Mesenchymal stem cell (in vitro differentiated cells and primary cell): ENCODE measurements at regions not wholly inside any gene's neighbourhood (a gene's known extent, or its start where the extent isn't known, plus 50 kb on each side); places are given as distances from the start of the nearest gene placed in this dataset.

Experiments
- DNase-seq: peaks from one replicate; pipeline ENCODE4 v3.0.0-alpha.2; 2013
- H2AFZ ChIP-seq: one replicate; pipeline ENCODE4 v1.6.1; 2013; ENCODE audit warnings: low read depth, mild to moderate bottlenecking, control low read depth, inconsistent platforms, low read length, moderate library complexity
- H2AK5ac ChIP-seq: 2 replicates; pipeline ENCODE4 v1.6.1; 2013; ENCODE audit warnings: low read length, moderate library complexity, mild to moderate bottlenecking, inconsistent platforms; ENCODE audit not compliant: severe bottlenecking
- H2BK120ac ChIP-seq: one replicate; pipeline ENCODE4 v1.6.1; 2013; ENCODE audit warnings: low read depth, mild to moderate bottlenecking, inconsistent platforms, low read length, moderate library complexity
- H2BK12ac ChIP-seq, 2 experiments: one replicate each; pipeline ENCODE4 v1.6.1; 2013; ENCODE audit warnings: inconsistent platforms in 2 of 2, low read length in 2 of 2, mild to moderate bottlenecking in 2 of 2, moderate library complexity in 2 of 2, control low read depth in 1 of 2
- H2BK15ac ChIP-seq: one replicate; pipeline ENCODE4 v1.6.1; 2013; ENCODE audit warnings: mild to moderate bottlenecking, low read depth, inconsistent platforms; ENCODE audit not compliant: poor library complexity, severe bottlenecking
- H2BK5ac ChIP-seq: 2 replicates; pipeline ENCODE4 v1.6.1; 2013; ENCODE audit warnings: low read depth, mild to moderate bottlenecking, low read length, control low read depth, inconsistent platforms; ENCODE audit not compliant: poor library complexity, severe bottlenecking
- H3K14ac ChIP-seq, 2 experiments: one replicate each; pipeline ENCODE4 v1.6.1; 2013; ENCODE audit warnings: inconsistent platforms in 2 of 2, low read length in 2 of 2, control low read depth in 1 of 2, mild to moderate bottlenecking in 1 of 2, moderate library complexity in 1 of 2
- H3K18ac ChIP-seq, 2 experiments: one replicate each; pipeline ENCODE4 v1.6.1; 2013; ENCODE audit warnings: inconsistent platforms in 2 of 2, low read length in 2 of 2, control low read depth in 1 of 2, low read depth in 1 of 2, mild to moderate bottlenecking in 1 of 2
- H3K23ac ChIP-seq, 2 experiments: one replicate each; pipeline ENCODE4 v1.6.1; 2013; ENCODE audit warnings: inconsistent platforms in 2 of 2, low read length in 2 of 2, mild to moderate bottlenecking in 2 of 2, moderate library complexity in 2 of 2, control low read depth in 1 of 2
- H3K27ac ChIP-seq: 2 replicates; pipeline ENCODE4 v1.5.1; 2013; ENCODE audit warnings: mild to moderate bottlenecking, moderate library complexity, low read length, control low read depth, inconsistent platforms; ENCODE audit not compliant: poor library complexity, severe bottlenecking
- H3K27me3 ChIP-seq, 2 experiments: 2 replicates each; pipeline versions ENCODE4 v1.6.1 to v1.7.0; 2013; ENCODE audit warnings: low read length in 2 of 2, mild to moderate bottlenecking in 2 of 2, moderate library complexity in 2 of 2, control low read depth in 1 of 2, inconsistent platforms in 1 of 2; ENCODE audit not compliant: control insufficient read depth in 1 of 2, insufficient read depth in 1 of 2
- H3K36me3 ChIP-seq, 2 experiments: 2 replicates each; pipeline versions ENCODE4 v1.6.1 to v1.7.0; 2013; ENCODE audit warnings: low read length in 2 of 2, control low read depth in 1 of 2, inconsistent platforms in 1 of 2, low read depth in 1 of 2, mild to moderate bottlenecking in 1 of 2; ENCODE audit not compliant: insufficient read depth in 2 of 2, control insufficient read depth in 1 of 2
- H3K4ac ChIP-seq, 2 experiments: one replicate each; pipeline ENCODE4 v1.6.1; 2013; ENCODE audit warnings: inconsistent platforms in 2 of 2, low read length in 2 of 2, mild to moderate bottlenecking in 2 of 2, moderate library complexity in 2 of 2, control low read depth in 1 of 2, low read depth in 1 of 2
- H3K4me1 ChIP-seq: 2 replicates; pipeline ENCODE4 v1.6.1; 2013; ENCODE audit warnings: low read depth, low read length, control low read depth; ENCODE audit not compliant: control insufficient read depth, insufficient read depth
- H3K4me2 ChIP-seq: 2 replicates; pipeline ENCODE4 v1.6.1; 2013; ENCODE audit warnings: low read length, mild to moderate bottlenecking, inconsistent platforms; ENCODE audit not compliant: poor library complexity, severe bottlenecking
- H3K4me3 ChIP-seq, 2 experiments: 2 replicates each; pipeline versions ENCODE4 v1.5.1 to v1.7.0; 2013; ENCODE audit warnings: low read length in 2 of 2, mild to moderate bottlenecking in 2 of 2, control low read depth in 1 of 2, low read depth in 1 of 2; ENCODE audit not compliant: insufficient read depth in 1 of 2
- H3K79me1 ChIP-seq: replicated peaks from 2 replicates; pipeline ENCODE4 v1.6.1; 2013; ENCODE audit warnings: mild to moderate bottlenecking, control low read depth, low read length, inconsistent platforms; ENCODE audit not compliant: poor library complexity, severe bottlenecking
- H3K9ac ChIP-seq: 2 replicates; pipeline ENCODE4 v1.7.0; 2013; ENCODE audit warnings: mild to moderate bottlenecking, low read length, moderate library complexity
- H3K9me3 ChIP-seq: 2 replicates; pipeline ENCODE4 v1.7.0; 2013; ENCODE audit warnings: mild to moderate bottlenecking, low read length; ENCODE audit not compliant: control insufficient read depth
- H4K8ac ChIP-seq: one replicate; pipeline ENCODE4 v1.6.1; 2013; ENCODE audit warnings: inconsistent platforms, mild to moderate bottlenecking, low read length, moderate library complexity
- H4K91ac ChIP-seq: one replicate; pipeline ENCODE4 v1.6.1; 2013; ENCODE audit warnings: mild to moderate bottlenecking, low read length, inconsistent platforms
- WGBS: methylation state at CpG from one replicate; pipeline ENCODE4 v1.1.7; 2013; ENCODE audit warnings: mixed read lengths; 5-methylcytosine and 5-hydroxymethylcytosine counted together

DNA sequence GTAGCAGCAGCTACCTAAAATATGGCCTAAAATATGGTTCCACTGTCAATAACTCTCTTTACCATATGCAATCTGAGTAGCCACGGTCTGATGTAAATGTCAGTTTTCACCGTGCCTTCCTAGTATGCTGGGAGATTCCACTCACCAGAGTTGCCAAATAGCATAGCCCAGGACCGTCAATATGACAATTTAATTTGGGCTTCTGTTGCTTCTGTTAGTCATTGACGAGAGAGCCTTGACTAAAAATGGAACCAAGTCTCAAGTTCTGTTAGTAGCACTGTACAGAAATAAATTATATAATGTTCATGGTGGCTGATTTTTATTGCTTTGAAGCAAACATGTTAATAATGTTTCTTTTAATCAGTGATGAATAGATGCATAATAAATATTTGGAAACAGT lies 348.4 kb downstream of the BCAT1 start:
- H3K27me3 ChIP-seq, result no peaks in the 10 kb centered on the region
- H2BK12ac ChIP-seq, result peak overlapping the region in 1 of 2 experiments; percentile 78
- no peak overlapping the region for H2BK15ac ChIP-seq
- H3K4me3 ChIP-seq, result no peak overlapping the region
- H3K4me2 ChIP-seq, result no peak overlapping the region
- no peak overlapping the region for H4K91ac ChIP-seq
- H3K27ac ChIP-seq, result peak overlapping the region; percentile 62
- H3K18ac ChIP-seq, result peak overlapping the region in 1 of 2 experiments; percentile 70
- H3K14ac ChIP-seq, result no peak overlapping the region
- no peak overlapping the region for H3K9ac ChIP-seq
- 55% methylated on average over 4 of the region's 4 CpGs for WGBS
- H4K8ac ChIP-seq, result no peak overlapping the region
- H3K23ac ChIP-seq, result no peak overlapping the region
- H2AK5ac ChIP-seq, result peak overlapping the region; percentile 91
- H3K36me3 ChIP-seq, result no peaks in the 10 kb centered on the region
- H2BK5ac ChIP-seq, result no peak overlapping the region
- H2BK120ac ChIP-seq, result no peak overlapping the region
- H3K9me3 ChIP-seq, result no peaks in the 10 kb centered on the region
- H2AFZ ChIP-seq, result no peak overlapping the region
- peak; percentile 50 for DNase-seq
- H3K4me1 ChIP-seq, result peaks cover 2% of the 10 kb centered on the region
- peak overlapping the region in 1 of 2 experiments; percentile 41 for H3K4ac ChIP-seq
- no peaks in the 10 kb centered on the region for H3K79me1 ChIP-seq

DNA sequence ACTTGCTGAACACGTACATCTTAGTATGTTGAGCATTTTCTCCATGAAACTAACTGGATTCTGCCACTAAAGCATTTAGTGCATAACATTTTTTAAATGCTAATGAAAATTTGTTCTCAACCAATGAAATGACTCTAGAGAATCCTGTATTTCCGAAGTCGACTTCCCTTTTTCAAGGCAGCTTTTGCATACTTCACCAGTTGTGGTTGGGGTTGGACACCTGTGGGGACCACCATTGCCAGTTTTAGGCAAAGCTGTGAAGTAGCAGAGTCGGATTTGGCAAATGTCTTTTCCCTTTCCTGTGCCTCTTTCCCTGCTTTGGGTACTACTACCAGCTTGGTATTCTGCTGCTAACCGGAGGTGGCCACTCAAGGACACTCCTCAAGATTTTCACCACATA lies 349.2 kb downstream of the BCAT1 start:
- Histone ChIP-seq H3K4me1 (peaks cover 2% of the 10 kb centered on the region), H2BK15ac (no peak overlapping the region), H2BK5ac (no peak overlapping the region), H2BK12ac (no peak overlapping the region), H4K91ac (peak overlapping the region; percentile 87), H3K27me3 (no peaks in the 10 kb centered on the region), H3K18ac (no peak overlapping the region), H3K4ac (no peak overlapping the region), H3K14ac (no peak overlapping the region), H3K4me2 (no peak overlapping the region), H4K8ac (no peak overlapping the region), H2AFZ (no peak overlapping the region), H3K27ac (no peak overlapping the region), H3K9me3 (no peaks in the 10 kb centered on the region), H3K36me3 (no peaks in the 10 kb centered on the region), H3K23ac (no peak overlapping the region), H2BK120ac (no peak overlapping the region), H3K9ac (no peak overlapping the region), H3K79me1 (no peaks in the 10 kb centered on the region), H2AK5ac (no peak overlapping the region), H3K4me3 (no peak overlapping the region)
- DNase-seq, result no peak
- 96% methylated on average over 3 of the region's 5 CpGs for WGBS

- no peak overlapping the region for H3K4me3 ChIP-seq
- no peak overlapping the region for H2BK5ac ChIP-seq
- H2BK120ac ChIP-seq, result no peak overlapping the region
- no peak overlapping the region for H2BK12ac ChIP-seq
- WGBS, result no CpG with 5 or more reads among the region's 3 CpGs
- no peak overlapping the region for H2BK15ac ChIP-seq
- H3K4me2 ChIP-seq, result no peak overlapping the region
- no peaks in the 10 kb centered on the region for H3K36me3 ChIP-seq
- H3K4ac ChIP-seq, result no peak overlapping the region
- no peaks in the 10 kb centered on the region for H3K9me3 ChIP-seq
- H3K4me1 ChIP-seq, result peaks cover 2% of the 10 kb centered on the region
- no peak overlapping the region for H3K27ac ChIP-seq
- no peak overlapping the region for H2AFZ ChIP-seq
- no peak overlapping the region for H2AK5ac ChIP-seq
- no peak overlapping the region for H3K23ac ChIP-seq
- no peak overlapping the region for H4K91ac ChIP-seq
- H3K27me3 ChIP-seq, result no peaks in the 10 kb centered on the region
- peak; percentile 38 for DNase-seq
- no peaks in the 10 kb centered on the region for H3K79me1 ChIP-seq
- no peak overlapping the region for H4K8ac ChIP-seq
- H3K18ac ChIP-seq, result no peak overlapping the region
- no peak overlapping the region for H3K14ac ChIP-seq
- H3K9ac ChIP-seq, result no peak overlapping the region
These were observed 351.3 kb downstream of the BCAT1 start for GRCh38 chr12:24597580-24597979.

- no CpG with 5 or more reads among the region's 2 CpGs for WGBS
- Histone ChIP-seq H3K4me1 (peaks cover 2% of the 10 kb centered on the region), H2AFZ (no peak overlapping the region), H3K27ac (no peak overlapping the region), H3K27me3 (no peaks in the 10 kb centered on the region), H3K18ac (no peak overlapping the region), H3K4me3 (no peak overlapping the region), H2BK5ac (no peak overlapping the region), H2AK5ac (no peak overlapping the region), H3K23ac (no peak overlapping the region), H4K91ac (no peak overlapping the region), H3K4me2 (no peak overlapping the region), H3K4ac (no peak overlapping the region), H2BK120ac (no peak overlapping the region), H3K14ac (no peak overlapping the region), H2BK15ac (no peak overlapping the region), H4K8ac (no peak overlapping the region), H2BK12ac (no peak overlapping the region), H3K9me3 (no peaks in the 10 kb centered on the region), H3K9ac (no peak overlapping the region), H3K79me1 (no peaks in the 10 kb centered on the region), H3K36me3 (no peaks in the 10 kb centered on the region)
- peak; percentile 61 for DNase-seq
These were observed 352.0 kb downstream of the BCAT1 start for GRCh38 chr12:24596768-24597388.
